HL-60 (cell line): ENCODE measurements at regions not wholly inside any gene's neighbourhood (a gene's known extent, or its start where the extent isn't known, plus 50 kb on each side); places are given as distances from the start of the nearest gene placed in this dataset.
"Not testable (repeated sequence)": the region's sequence is repeated elsewhere in the genome, so short reads cannot be mapped to it uniquely, and the experiment has no call there.

Experiments
- CTCF ChIP-seq: IDR thresholded peaks from one replicate; pipeline ENCODE4 v1.5.1; 2011; ENCODE audit warnings: low read length, control low read depth, inconsistent platforms; ENCODE audit not compliant: insufficient read depth
- POLR2AphosphoS5 ChIP-seq: IDR thresholded peaks from 2 replicates; pipeline ENCODE4 v1.6.1; 2012; ENCODE audit warnings: low read depth

- TF ChIP-seq CTCF, POLR2AphosphoS5: not testable (repeated sequence)
Observed at GRCh38 chr1:149638901-149639658, 55.4 kb downstream of the PPIAL4C start.
